HEK293T (cell line): ENCODE measurements at regions not wholly inside any gene's neighbourhood (a gene's known extent, or its start where the extent isn't known, plus 50 kb on each side); places are given as distances from the start of the nearest gene placed in this dataset.

Experiments
- CTCF ChIA-PET: fragments of 350-600 bp; formaldehyde crosslinking; extraction: SDS; loops from one replicate; lab custom pipeline; 2021; ENCODE audit warnings: antibody characterized with exemption, inconsistent platforms; lab: Yijun Ruan, JAX
- POLR2A ChIA-PET: fragments of 350-600 bp; formaldehyde crosslinking; extraction: SDS; loops from one replicate; lab custom pipeline; 2020; ENCODE audit warnings: antibody characterized with exemption, inconsistent platforms; lab: Yijun Ruan, JAX
- DNase-seq: peaks from one replicate; pipeline ENCODE4 v3.0.0; 2012; ENCODE audit warnings: mixed read lengths; ENCODE audit errors: extremely low spot score
- ARNT ChIP-seq: fragments of 450-650 bp; IDR thresholded peaks from 2 replicates; pipeline ENCODE4 v1.6.1; 2017; ENCODE audit warnings: mild to moderate bottlenecking
- BHLHE40 ChIP-seq: fragments of 450-650 bp; IDR thresholded peaks from 2 replicates; pipeline ENCODE4 v1.6.1; 2016; ENCODE audit warnings: mild to moderate bottlenecking, moderate library complexity, borderline replicate concordance
- CTBP1 ChIP-seq: fragments of 450-650 bp; IDR thresholded peaks from 2 replicates; pipeline ENCODE4 v1.6.1; 2016; ENCODE audit warnings: borderline replicate concordance
- ELF4 ChIP-seq: fragments of 450-650 bp; IDR thresholded peaks from 2 replicates; pipeline ENCODE4 v1.6.1; 2017; ENCODE audit warnings: antibody characterized with exemption
- FOXA1 ChIP-seq: fragments of 450-650 bp; IDR thresholded peaks from 2 replicates; pipeline ENCODE4 v1.6.1; 2016; ENCODE audit warnings: mild to moderate bottlenecking
- FOXK2 ChIP-seq: fragments of 450-650 bp; IDR thresholded peaks from 2 replicates; pipeline ENCODE4 v1.6.1; 2016; ENCODE audit warnings: mild to moderate bottlenecking
- FOXM1 ChIP-seq: fragments of 450-650 bp; IDR thresholded peaks from 2 replicates; pipeline ENCODE4 v1.6.1; 2017; ENCODE audit warnings: mild to moderate bottlenecking, borderline replicate concordance
- HDGF ChIP-seq: fragments of 450-650 bp; IDR thresholded peaks from 2 replicates; pipeline ENCODE4 v1.6.1; 2017; ENCODE audit warnings: antibody characterized with exemption, borderline replicate concordance
- L3MBTL2 ChIP-seq: fragments of 450-650 bp; conservative IDR thresholded peaks from 2 replicates; pipeline ENCODE4 v1.6.1; 2016; ENCODE audit warnings: mild to moderate bottlenecking
- LEF1 ChIP-seq: fragments of 450-650 bp; IDR thresholded peaks from 2 replicates; pipeline ENCODE4 v1.6.1; 2017; ENCODE audit warnings: mild to moderate bottlenecking, borderline replicate concordance
- NFRKB ChIP-seq: fragments of 450-650 bp; IDR thresholded peaks from 2 replicates; pipeline ENCODE4 v1.6.1; 2016; ENCODE audit warnings: mild to moderate bottlenecking, moderate library complexity
- PKNOX1 ChIP-seq: fragments of 450-650 bp; IDR thresholded peaks from 2 replicates; pipeline ENCODE4 v1.6.1; 2016
- SP1 ChIP-seq: fragments of 450-650 bp; IDR thresholded peaks from 2 replicates; pipeline ENCODE4 v1.6.1; 2017
- SUZ12 ChIP-seq: fragments of 450-650 bp; IDR thresholded peaks from 2 replicates; pipeline ENCODE4 v1.6.1; 2016; ENCODE audit warnings: mild to moderate bottlenecking
- TARDBP ChIP-seq: fragments of 450-650 bp; IDR thresholded peaks from 2 replicates; pipeline ENCODE4 v1.6.1; 2016
- ZNF384 ChIP-seq: fragments of 450-650 bp; IDR thresholded peaks from 2 replicates; pipeline ENCODE4 v1.6.1; 2016

GRCh38 chr1:193769651-193770050 is 583.2 kb upstream of the B3GALT2 start:
- DNase-seq = no peak
- POLR2A ChIA-PET = no interaction called here
- CTCF ChIA-PET = no interaction called here
- TF ChIP-seq TARDBP (no peak), LEF1 (no peak), BHLHE40 (no peak), SUZ12 (no peak), FOXA1 (no peak), FOXK2 (no peak)

GRCh38 chr1:193767886-193768285 is 581.5 kb upstream of the B3GALT2 start:
- ChIA-PET CTCF (no interaction called here), POLR2A (no interaction called here)
- DNase-seq = no peak
- TF ChIP-seq ELF4 (no peak), PKNOX1 (no peak), CTBP1 (no peak)

DNA sequence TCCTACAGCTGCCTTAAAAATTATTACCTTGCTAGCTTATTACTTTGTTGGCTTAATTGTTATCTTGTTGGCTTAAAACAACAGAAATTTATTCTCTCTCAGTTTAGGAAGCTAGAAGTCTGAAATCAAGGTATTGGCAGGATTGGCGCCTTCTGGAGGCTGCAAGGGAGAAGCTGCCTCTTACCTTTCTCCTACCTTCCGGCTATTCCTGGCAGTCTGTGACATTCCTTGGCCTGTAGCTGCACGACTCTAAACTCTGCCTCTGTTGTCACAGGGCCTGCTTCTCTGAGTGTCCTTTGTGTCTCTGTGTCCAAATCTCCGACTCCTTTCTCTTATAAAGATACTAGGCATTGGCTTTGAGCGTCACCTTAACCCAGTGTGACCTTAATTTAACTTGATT is 579.9 kb upstream of the B3GALT2 start:
- no peak for TF ChIP-seq ZNF384
- no peak for TF ChIP-seq CTBP1
- no peak for TF ChIP-seq SP1
- no peak for TF ChIP-seq L3MBTL2
- POLR2A ChIA-PET = no interaction called here
- DNase-seq = no peak
- CTCF ChIA-PET = no interaction called here

GRCh38 chr1:193763266-193763665 is 576.9 kb upstream of the B3GALT2 start:
- no peak for DNase-seq
- TF ChIP-seq SP1 (no peak), FOXA1 (no peak), PKNOX1 (no peak), TARDBP (no peak), ZNF384 (no peak), BHLHE40 (no peak), NFRKB (no peak), LEF1 (no peak), L3MBTL2 (no peak), ELF4 (no peak), ARNT (no peak), HDGF (no peak), FOXK2 (no peak), SUZ12 (no peak), CTBP1 (no peak), FOXM1 (no peak)
- POLR2A ChIA-PET = no interaction called here
- CTCF ChIA-PET = no interaction called here

- ChIA-PET CTCF (no interaction called here), POLR2A (no interaction called here)
- no peak for DNase-seq
- TF ChIP-seq SP1 = no peak
- no peak for TF ChIP-seq LEF1
- TF ChIP-seq FOXK2 = no peak
- no peak for TF ChIP-seq FOXM1
These were observed 575.8 kb upstream of the B3GALT2 start for GRCh38 chr1:193762236-193762635.

DNA sequence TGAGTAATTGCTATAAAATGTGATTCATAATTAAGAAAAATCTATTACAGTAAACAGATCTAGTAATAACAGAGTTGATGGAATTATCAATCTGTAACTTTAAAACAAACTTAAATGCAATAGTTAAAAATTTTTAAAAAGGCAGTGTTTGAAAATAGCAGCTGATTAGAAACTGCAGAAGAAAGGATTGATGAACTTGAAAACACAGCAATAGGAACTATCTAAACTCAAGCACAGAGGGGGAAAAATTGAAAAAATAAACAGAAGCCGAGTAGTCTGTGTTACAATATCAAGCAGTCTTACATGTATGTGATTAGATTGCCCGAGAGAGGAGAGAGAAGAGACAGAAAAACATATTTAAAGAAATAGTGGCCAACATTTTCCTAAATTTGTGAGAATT is 569.0 kb upstream of the B3GALT2 start:
- CTCF ChIA-PET = no interaction called here
- TF ChIP-seq ZNF384 (no peak), HDGF (no peak)
- POLR2A ChIA-PET = no interaction called here
- DNase-seq = no peak

GRCh38 chr1:193754732-193755427 is 568.5 kb upstream of the B3GALT2 start:
- POLR2A ChIA-PET = no interaction called here
- no peak for DNase-seq

GRCh38 chr1:193754151-193754550 is 567.7 kb upstream of the B3GALT2 start:
- ChIA-PET CTCF (no interaction called here), POLR2A (no interaction called here)
- DNase-seq = no peak
- TF ChIP-seq PKNOX1 = no peak
- no peak for TF ChIP-seq FOXK2
- TF ChIP-seq SP1 = no peak
- TF ChIP-seq ZNF384 = no peak
- TF ChIP-seq ARNT = no peak
- no peak for TF ChIP-seq CTBP1
- TF ChIP-seq FOXM1 = no peak
- no peak for TF ChIP-seq TARDBP
- TF ChIP-seq LEF1 = no peak
- TF ChIP-seq SUZ12 = no peak
- no peak for TF ChIP-seq L3MBTL2
- no peak for TF ChIP-seq FOXA1

More at GRCh38 chr1:193754732-193755427, 568.5 kb upstream of the B3GALT2 start:
- CTCF ChIA-PET = no interaction called here
- TF ChIP-seq NFRKB (no peak), FOXA1 (no peak), FOXK2 (no peak), SP1 (no peak)
